ENCODE measurements at regions not wholly inside any gene's neighbourhood (a gene's known extent, or its start where the extent isn't known, plus 50 kb on each side); places are given as distances from the start of the nearest gene placed in this dataset.

GRCh38 chr16:72558501-72558900, 386.5 kb upstream of the PMFBP1 start:
- Mint-ChIP-seq H3K4me1 (ENCODE audit: unreplicated experiment) (peaks cover 9% of the 10 kb centered on the region), H3K4me3 (no peak overlapping the region), H3K36me3 (no peaks in the 10 kb centered on the region), H3K9me3 (no peaks in the 10 kb centered on the region), H3K27me3 (no peaks in the 10 kb centered on the region), H3K27ac (no peak overlapping the region)
- no peak for TF ChIP-seq CTCF (conservative IDR thresholded peaks at IDR 0.05)
- DNase-seq (ENCODE audit: extremely low spot score, unreplicated experiment), result no peak

DNA sequence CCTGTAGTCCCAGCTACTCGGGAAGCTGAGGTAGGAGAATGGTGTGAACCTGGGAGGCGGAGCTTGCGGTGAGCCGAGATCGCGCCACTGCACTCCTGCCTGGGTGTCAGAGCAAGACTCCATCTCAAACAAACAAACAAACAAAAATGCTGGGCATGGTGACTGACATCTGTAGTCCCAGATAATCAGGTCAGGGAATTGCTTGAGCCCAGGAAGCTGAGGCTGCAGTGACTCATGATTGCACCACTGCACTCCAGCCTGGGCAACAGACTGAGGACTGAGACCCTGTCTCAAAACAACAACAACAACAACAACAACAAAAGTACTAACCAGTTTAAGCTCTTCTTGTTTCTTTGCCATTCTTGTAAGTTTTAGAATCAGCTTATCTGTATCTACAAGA, 383.0 kb upstream of the PMFBP1 start:
- Mint-ChIP-seq H3K4me1 (ENCODE audit: unreplicated experiment) (peaks cover 4% of the 10 kb centered on the region), H3K36me3 (no peaks in the 10 kb centered on the region), H3K9me3 (no peaks in the 10 kb centered on the region), H3K4me3 (no peak overlapping the region), H3K27ac (no peak overlapping the region), H3K27me3 (no peaks in the 10 kb centered on the region)
- no peak for DNase-seq (ENCODE audit: extremely low spot score, unreplicated experiment)
- no peak for TF ChIP-seq CTCF (conservative IDR thresholded peaks at IDR 0.05)

GRCh38 chr16:72552654-72553053, 380.7 kb upstream of the PMFBP1 start:
- no peaks in the 10 kb centered on the region for H3K27me3 Mint-ChIP-seq
- no peaks in the 10 kb centered on the region for H3K4me1 Mint-ChIP-seq (ENCODE audit: unreplicated experiment)
- no peaks in the 10 kb centered on the region for H3K9me3 Mint-ChIP-seq
- DNase-seq (ENCODE audit: extremely low spot score, unreplicated experiment), result no peak
- peaks cover 4% of the 10 kb centered on the region for H3K36me3 Mint-ChIP-seq
- no peak overlapping the region for H3K27ac Mint-ChIP-seq
- TF ChIP-seq CTCF (conservative IDR thresholded peaks at IDR 0.05), result no peak
- H3K4me3 Mint-ChIP-seq, result no peak overlapping the region

DNA sequence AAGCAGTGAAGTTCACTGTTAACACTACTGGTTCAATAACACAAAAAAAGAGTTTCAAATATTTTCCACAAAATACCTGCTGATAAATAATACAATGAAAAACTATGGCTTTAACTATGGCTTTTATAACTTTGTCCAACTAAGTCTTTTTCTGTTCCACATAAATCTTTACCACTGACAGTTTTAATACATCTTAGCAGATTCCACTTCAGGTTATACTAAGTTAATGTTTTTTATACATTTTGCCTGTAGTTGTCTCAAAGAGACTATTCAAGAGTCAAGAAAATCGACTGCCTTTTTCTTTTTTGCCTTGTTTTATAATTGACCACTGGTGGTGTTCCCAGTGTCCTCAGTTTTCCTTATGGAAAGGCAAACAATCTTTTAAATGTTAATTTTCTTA, 379.7 kb upstream of the PMFBP1 start:
- no peaks in the 10 kb centered on the region for H3K4me1 Mint-ChIP-seq (ENCODE audit: unreplicated experiment)
- no peak for DNase-seq (ENCODE audit: extremely low spot score, unreplicated experiment)
- H3K36me3 Mint-ChIP-seq, result peaks cover 4% of the 10 kb centered on the region
- H3K27me3 Mint-ChIP-seq, result no peaks in the 10 kb centered on the region
- TF ChIP-seq CTCF (conservative IDR thresholded peaks at IDR 0.05), result no peak
- no peaks in the 10 kb centered on the region for H3K9me3 Mint-ChIP-seq
- H3K27ac Mint-ChIP-seq, result no peak overlapping the region
- H3K4me3 Mint-ChIP-seq, result no peak overlapping the region

DNA sequence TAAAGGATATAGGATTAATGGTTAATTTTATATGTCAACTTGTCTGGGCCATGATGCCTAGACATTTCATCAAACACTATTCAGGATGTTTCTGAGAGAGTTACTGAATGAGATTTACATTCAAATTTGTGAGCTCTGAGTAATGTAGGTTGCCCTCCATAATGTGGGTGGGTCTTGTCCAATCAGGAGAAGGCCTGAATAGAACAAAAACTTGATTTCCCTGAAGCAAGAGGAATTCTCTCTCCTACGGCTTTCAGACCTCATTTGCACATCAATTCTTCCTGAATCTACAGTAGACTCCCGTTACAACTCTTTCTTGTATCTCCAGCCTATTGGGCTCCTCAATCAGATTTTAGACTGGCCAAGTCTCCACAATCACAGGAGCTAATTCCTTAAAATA, 377.9 kb upstream of the PMFBP1 start:
- no peaks in the 10 kb centered on the region for H3K9me3 Mint-ChIP-seq
- no peaks in the 10 kb centered on the region for H3K27me3 Mint-ChIP-seq
- no peaks in the 10 kb centered on the region for H3K4me1 Mint-ChIP-seq (ENCODE audit: unreplicated experiment)
- H3K27ac Mint-ChIP-seq, result no peak overlapping the region
- no peak for TF ChIP-seq CTCF (conservative IDR thresholded peaks at IDR 0.05)
- peaks cover 6% of the 10 kb centered on the region for H3K36me3 Mint-ChIP-seq
- H3K4me3 Mint-ChIP-seq, result no peak overlapping the region
- no peak for DNase-seq (ENCODE audit: extremely low spot score, unreplicated experiment)

GRCh38 chr16:72542102-72542501, 370.1 kb upstream of the PMFBP1 start:
- no peak overlapping the region for H3K27ac Mint-ChIP-seq
- H3K9me3 Mint-ChIP-seq, result no peaks in the 10 kb centered on the region
- H3K4me1 Mint-ChIP-seq (ENCODE audit: unreplicated experiment), result no peaks in the 10 kb centered on the region
- no peak for DNase-seq (ENCODE audit: extremely low spot score, unreplicated experiment)
- H3K4me3 Mint-ChIP-seq, result no peak overlapping the region
- peaks cover 5% of the 10 kb centered on the region for H3K36me3 Mint-ChIP-seq
- no peaks in the 10 kb centered on the region for H3K27me3 Mint-ChIP-seq
- no peak for TF ChIP-seq CTCF (conservative IDR thresholded peaks at IDR 0.05)

All from type B pancreatic cell (in vitro differentiated cells).